Sigmoid colon (tissue), 4 donors: ENCODE measurements at regions not wholly inside any gene's neighbourhood (a gene's known extent, or its start where the extent isn't known, plus 50 kb on each side); places are given as distances from the start of the nearest gene placed in this dataset.

Experiments
- CTCF ChIP-seq, 4 experiments: fragments of 450-650 bp in 3 of 4; fragments of 200-600 bp in 1 of 4; IDR thresholded peaks; one replicate each; pipeline ENCODE4 v1.5.1; 2016 to 2019; ENCODE audit warnings: antibody characterized with exemption in 4 of 4, mild to moderate bottlenecking in 3 of 4, moderate library complexity in 2 of 4
- POLR2AphosphoS5 ChIP-seq, 4 donors: sonication (generic); formaldehyde crosslinking; IDR thresholded peaks; one replicate each; pipeline ENCODE4 v1.6.1; 2017; ENCODE audit warnings: antibody characterized with exemption in 4 of 4

GRCh38 chr6:126147291-126147815, 161.0 kb downstream of the TRMT11 start:
- TF ChIP-seq CTCF (IDR thresholded peaks at IDR 0.05) = no peak
- no peak for TF ChIP-seq POLR2AphosphoS5 (IDR thresholded peaks at IDR 0.05)
